Suppressor macrophage treated with lipopolysaccharide for 4 hours (primary cell): ENCODE measurements at regions not wholly inside any gene's neighbourhood (a gene's known extent, or its start where the extent isn't known, plus 50 kb on each side); places are given as distances from the start of the nearest gene placed in this dataset.
"Not testable (repeated sequence)": the region's sequence is repeated elsewhere in the genome, so short reads cannot be mapped to it uniquely, and the experiment has no call there.

Source experiments
- DNase-seq: peaks from one replicate; pipeline ENCODE4 v3.0.0-alpha.2; 2020

GRCh38 chr10:16242446-16242845 lies 194.4 kb upstream of the PTER start:
- DNase-seq = no peak

GRCh38 chr10:16242859-16243613 lies 193.8 kb upstream of the PTER start:
- DNase-seq = no peak

- not testable (repeated sequence) for DNase-seq
These were observed 186.7 kb upstream of the PTER start for GRCh38 chr10:16250136-16250535.

- DNase-seq = no peak
These were observed 180.5 kb upstream of the PTER start for GRCh38 chr10:16256336-16256735.

GRCh38 chr10:16258291-16259040 lies 178.3 kb upstream of the PTER start:
- no peak for DNase-seq

- no peak for DNase-seq
These were observed 177.1 kb upstream of the PTER start for GRCh38 chr10:16259726-16260125.

- DNase-seq = no peak
These were observed 176.4 kb upstream of the PTER start for GRCh38 chr10:16260388-16260787.

- DNase-seq = no peak
These were observed 165.2 kb upstream of the PTER start for GRCh38 chr10:16271571-16271970.

GRCh38 chr10:16274911-16275310 lies 161.9 kb upstream of the PTER start:
- DNase-seq = no peak

GRCh38 chr10:16280595-16280994 lies 156.2 kb upstream of the PTER start:
- no peak for DNase-seq

GRCh38 chr10:16292366-16292765 lies 144.4 kb upstream of the PTER start:
- no peak for DNase-seq

GRCh38 chr10:16297069-16297468 lies 139.7 kb upstream of the PTER start:
- no peak for DNase-seq

GRCh38 chr10:16297642-16298041 lies 139.2 kb upstream of the PTER start:
- DNase-seq = no peak

GRCh38 chr10:16304311-16304710 lies 132.5 kb upstream of the PTER start:
- DNase-seq = no peak

GRCh38 chr10:16310440-16310839 lies 126.4 kb upstream of the PTER start:
- no peak for DNase-seq

GRCh38 chr10:16314259-16314658 lies 122.6 kb upstream of the PTER start:
- no peak for DNase-seq

- DNase-seq = no peak
These were observed 119.9 kb upstream of the PTER start for GRCh38 chr10:16316733-16317390.

GRCh38 chr10:16341637-16342036 lies 95.2 kb upstream of the PTER start:
- DNase-seq = no peak

GRCh38 chr10:16348891-16349290 lies 87.9 kb upstream of the PTER start:
- DNase-seq = no peak

GRCh38 chr10:16352146-16352545 lies 84.7 kb upstream of the PTER start:
- no peak for DNase-seq

GRCh38 chr10:16360001-16360400 lies 76.8 kb upstream of the PTER start:
- DNase-seq = no peak

- DNase-seq = no peak
These were observed 76.4 kb upstream of the PTER start for GRCh38 chr10:16360425-16360824.

GRCh38 chr10:16361086-16361485 lies 75.7 kb upstream of the PTER start:
- no peak for DNase-seq

- DNase-seq = no peak
These were observed 73.1 kb upstream of the PTER start for GRCh38 chr10:16363741-16364140.
